ENCODE measurements at regions not wholly inside any gene's neighbourhood (a gene's known extent, or its start where the extent isn't known, plus 50 kb on each side); places are given as distances from the start of the nearest gene placed in this dataset.

DNA sequence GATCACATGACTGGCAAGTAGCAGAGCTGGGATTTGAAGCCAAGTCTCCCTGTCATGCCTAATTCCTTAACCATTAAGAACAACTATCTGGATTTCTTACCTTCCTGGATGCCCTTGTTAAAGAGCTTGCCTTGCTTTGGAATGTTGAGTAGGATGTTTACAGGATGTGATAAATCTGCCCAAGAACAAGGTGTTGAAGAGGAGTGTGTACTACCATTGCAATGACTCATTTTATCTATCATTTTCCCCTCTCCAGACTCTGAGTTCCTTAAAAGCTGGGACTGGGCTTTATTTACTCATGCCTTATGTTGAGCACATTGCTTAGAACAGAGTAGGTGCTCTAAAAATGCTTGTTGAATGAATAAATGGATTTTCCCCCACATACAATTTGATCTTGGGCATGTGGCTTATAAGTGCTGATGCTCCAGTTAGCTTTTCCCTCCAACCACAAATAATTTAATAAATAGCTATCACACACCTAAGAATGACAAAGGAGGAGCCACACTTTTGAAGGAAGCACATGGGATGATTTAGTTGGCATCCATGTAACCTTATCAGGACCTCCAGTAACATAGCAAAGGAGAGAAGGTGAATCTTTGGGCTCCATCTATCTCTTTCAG is 268.6 kb upstream of the SESN3 start:
- Histone ChIP-seq H3K9me3 (ENCODE audit: control insufficient read depth, insufficient read depth, low read length) (no peaks in the 10 kb centered on the region), H2BK120ac (ENCODE audit: low read depth, low read length) (no peak overlapping the region), H4K20me1 (ENCODE audit: insufficient read depth, low read length) (no peaks in the 10 kb centered on the region), H3K9me1 (ENCODE audit: insufficient read depth, low read length) (no peaks in the 10 kb centered on the region), H3K14ac (replicated peaks; ENCODE audit: low read depth, low read length) (no peak overlapping the region), H2AFZ (replicated peaks; ENCODE audit: low read length, poor library complexity) (no peak overlapping the region), H3K4me3 (ENCODE audit: insufficient read depth, low read depth, low read length) (no peak overlapping the region), H4K91ac (ENCODE audit: insufficient read depth, low read depth, low read length) (no peak overlapping the region), H2BK15ac (ENCODE audit: low read depth, low read length) (no peak overlapping the region), H3K23ac (ENCODE audit: low read depth, low read length) (no peak overlapping the region), H3K36me3 (ENCODE audit: control insufficient read depth, insufficient read depth, low read length) (no peaks in the 10 kb centered on the region), H2BK5ac (ENCODE audit: low read depth, low read length, poor library complexity, severe bottlenecking) (no peak overlapping the region), H3K4ac (ENCODE audit: low read depth, low read length) (no peak overlapping the region), H3K18ac (ENCODE audit: low read depth, low read length) (no peak overlapping the region), H3K56ac (ENCODE audit: extremely low read depth, insufficient read depth, low read length) (no peak overlapping the region), H4K8ac (ENCODE audit: low read depth in 2 of 2, low read length in 2 of 2) (no peak overlapping the region), H3K4me2 (ENCODE audit: low read depth, low read length) (no peak overlapping the region), H3K4me1 (ENCODE audit: control insufficient read depth, insufficient read depth, low read length) (no peaks in the 10 kb centered on the region; the same call in 1 of the 2 replicates), H3K27ac (ENCODE audit: insufficient read depth, low read length) (no peak overlapping the region), H3K27me3 (ENCODE audit: control insufficient read depth, insufficient read depth, low read length) (peaks cover 8% of the 10 kb centered on the region), H4K5ac (ENCODE audit: low read depth, low read length) (no peak overlapping the region), H3K9ac (ENCODE audit: low read depth, low read length) (no peak overlapping the region), H2AK5ac (ENCODE audit: low read depth, low read length) (no peak overlapping the region), H2BK20ac (ENCODE audit: low read depth, low read length) (no peak overlapping the region), H2AK9ac (replicated peaks; ENCODE audit: low read depth, low read length, poor library complexity) (no peak overlapping the region), H3K79me1 (ENCODE audit: low read depth in 1 of 2, low read length in 2 of 2) (no peaks in the 10 kb centered on the region)
- intact Hi-C loops (cut with micrococcal nuclease) (no loop called here), dilution Hi-C loops (cut with HindIII; ENCODE audit: low sequenced_read_pairs, unreplicated experiment) (no loop called here), in situ Hi-C loops (cut with MboI; ENCODE audit: low sequenced_read_pairs) (no loop called here)
- TF ChIP-seq, protein P1, sequence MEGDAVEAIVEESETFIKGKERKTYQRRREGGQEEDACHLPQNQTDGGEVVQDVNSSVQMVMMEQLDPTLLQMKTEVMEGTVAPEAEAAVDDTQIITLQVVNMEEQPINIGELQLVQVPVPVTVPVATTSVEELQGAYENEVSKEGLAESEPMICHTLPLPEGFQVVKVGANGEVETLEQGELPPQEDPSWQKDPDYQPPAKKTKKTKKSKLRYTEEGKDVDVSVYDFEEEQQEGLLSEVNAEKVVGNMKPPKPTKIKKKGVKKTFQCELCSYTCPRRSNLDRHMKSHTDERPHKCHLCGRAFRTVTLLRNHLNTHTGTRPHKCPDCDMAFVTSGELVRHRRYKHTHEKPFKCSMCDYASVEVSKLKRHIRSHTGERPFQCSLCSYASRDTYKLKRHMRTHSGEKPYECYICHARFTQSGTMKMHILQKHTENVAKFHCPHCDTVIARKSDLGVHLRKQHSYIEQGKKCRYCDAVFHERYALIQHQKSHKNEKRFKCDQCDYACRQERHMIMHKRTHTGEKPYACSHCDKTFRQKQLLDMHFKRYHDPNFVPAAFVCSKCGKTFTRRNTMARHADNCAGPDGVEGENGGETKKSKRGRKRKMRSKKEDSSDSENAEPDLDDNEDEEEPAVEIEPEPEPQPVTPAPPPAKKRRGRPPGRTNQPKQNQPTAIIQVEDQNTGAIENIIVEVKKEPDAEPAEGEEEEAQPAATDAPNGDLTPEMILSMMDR (conservative IDR thresholded peaks at IDR 0.05; ENCODE audit: low read depth, low read length): no peak
- TF ChIP-seq RFX5 (IDR thresholded peaks at IDR 0.05; ENCODE audit: low read depth, low read length) (no peak), CHD1 (IDR thresholded peaks at IDR 0.05; ENCODE audit: low read depth, low read length) (no peak), CEBPB (IDR thresholded peaks at IDR 0.05; ENCODE audit: low read depth, low read length) (no peak)
- TF ChIP-seq, protein P2, sequence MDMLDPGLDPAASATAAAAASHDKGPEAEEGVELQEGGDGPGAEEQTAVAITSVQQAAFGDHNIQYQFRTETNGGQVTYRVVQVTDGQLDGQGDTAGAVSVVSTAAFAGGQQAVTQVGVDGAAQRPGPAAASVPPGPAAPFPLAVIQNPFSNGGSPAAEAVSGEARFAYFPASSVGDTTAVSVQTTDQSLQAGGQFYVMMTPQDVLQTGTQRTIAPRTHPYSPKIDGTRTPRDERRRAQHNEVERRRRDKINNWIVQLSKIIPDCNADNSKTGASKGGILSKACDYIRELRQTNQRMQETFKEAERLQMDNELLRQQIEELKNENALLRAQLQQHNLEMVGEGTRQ (IDR thresholded peaks at IDR 0.05; ENCODE audit: low read depth, low read length): no peak
- ChIA-PET CTCF (interaction anchor here (0.9 kb wide), 1 partner anchor 8 kb away, joined by 4 read pairs; no protein-coding TSS in a partner anchor), POLR2A (ENCODE audit: unreplicated experiment) (no interaction called here)
- BruUV-seq (replicated peaks): no TSS peak
- DNase-seq (peak; percentile 4), ATAC-seq (ENCODE audit: low read depth) (peak; percentile 70)

Measured in IMR-90 (cell line).